ENCODE measurements at regions not wholly inside any gene's neighbourhood (a gene's known extent, or its start where the extent isn't known, plus 50 kb on each side); places are given as distances from the start of the nearest gene placed in this dataset.

DNA sequence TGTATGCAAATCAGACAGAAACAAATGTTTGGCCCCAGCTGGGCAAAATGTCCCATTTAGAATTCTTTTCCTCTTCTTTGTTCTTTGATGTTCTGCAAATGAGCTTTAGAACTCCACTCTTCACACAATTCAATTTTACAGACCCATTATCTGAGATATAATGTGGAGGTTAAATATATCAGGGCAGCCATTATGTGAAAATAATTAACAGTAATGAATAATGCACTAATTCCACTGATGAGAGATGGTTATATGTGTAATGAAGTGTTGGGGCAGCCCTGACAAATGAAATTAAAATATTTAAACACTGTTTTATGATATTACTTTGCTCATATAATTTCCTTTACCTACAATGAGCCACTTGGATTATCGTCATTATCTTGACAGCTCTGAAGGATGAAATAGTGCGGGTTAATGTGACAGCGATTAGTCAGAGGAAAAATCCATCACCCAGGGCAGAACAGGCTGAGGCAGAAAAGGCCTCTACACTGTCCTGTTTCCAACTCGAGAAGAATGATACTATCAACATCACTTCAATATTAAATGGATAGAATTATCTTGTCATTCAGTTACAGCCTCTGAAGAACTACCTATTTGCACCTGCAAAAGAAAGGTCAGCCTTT is 321.1 kb downstream of the RBM26 start:
- DNase-seq (ENCODE audit: low read depth, low spot score): no peak
- no peak for TF ChIP-seq POLR2AphosphoS5 (IDR thresholded peaks at IDR 0.05; ENCODE audit: borderline replicate concordance, low read depth, low read length)
- TF ChIP-seq EZH2 (IDR thresholded peaks at IDR 0.05): no peak
- TF ChIP-seq FOXP2 (optimal IDR thresholded peaks at IDR 0.05; ENCODE audit: control extremely low read depth, extremely low read length, insufficient read depth): no peak
- Histone ChIP-seq H3K36me3 (ENCODE audit: insufficient read depth, low read length) (no peaks in the 10 kb centered on the region), H3K4me3 (no peak overlapping the region), H3K9ac (ENCODE audit: insufficient read length) (no peak overlapping the region), H3K9me3 (ENCODE audit: low read depth, low read length) (no peaks in the 10 kb centered on the region), H3K27ac (no peak overlapping the region)

DNA sequence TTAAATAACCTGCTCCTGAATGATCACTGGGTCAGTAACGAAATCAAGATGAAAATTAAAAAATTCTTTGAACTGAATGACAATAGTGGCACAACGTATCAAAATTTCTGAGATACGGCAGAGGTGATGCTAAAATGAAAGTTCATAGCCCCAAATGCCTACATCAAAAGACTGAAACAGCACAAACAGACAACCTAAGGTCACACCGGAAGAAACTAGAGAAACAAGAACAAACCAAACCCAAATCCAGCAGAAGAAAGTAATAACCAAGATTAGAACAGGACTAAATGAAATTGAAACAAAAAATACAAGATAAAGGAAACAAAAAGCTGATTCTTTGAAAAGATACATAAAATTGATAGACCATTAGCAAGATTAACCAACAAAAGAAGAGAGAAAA is 324.1 kb downstream of the RBM26 start:
- no peak for DNase-seq (ENCODE audit: low read depth, low spot score)

DNA sequence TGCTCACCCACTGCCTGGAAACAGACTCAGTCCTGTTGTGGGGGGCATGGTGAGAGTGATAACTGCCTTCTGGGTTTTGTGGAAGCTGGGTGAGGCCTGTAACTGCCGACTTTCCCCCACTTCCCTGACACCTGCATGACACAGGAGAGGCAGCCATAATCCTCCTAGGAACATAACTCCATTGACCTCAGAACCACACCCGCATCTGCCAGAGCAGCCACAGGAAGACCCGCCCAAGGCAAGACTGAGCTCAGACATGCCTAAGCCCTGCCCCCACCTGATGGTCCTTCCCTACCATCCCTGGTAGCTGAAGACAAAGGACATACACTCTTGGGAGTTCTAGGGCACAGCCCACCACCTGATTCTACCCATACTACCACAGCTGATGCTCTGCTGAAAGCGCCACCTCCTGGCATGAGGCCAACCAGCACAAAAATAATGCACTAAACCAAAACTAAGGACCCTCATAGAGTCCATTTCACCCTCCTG is 326.7 kb downstream of the RBM26 start:
- TF ChIP-seq FOXP2 (optimal IDR thresholded peaks at IDR 0.05; ENCODE audit: control extremely low read depth, extremely low read length, insufficient read depth): no peak
- no peak for TF ChIP-seq EZH2 (IDR thresholded peaks at IDR 0.05)
- TF ChIP-seq POLR2AphosphoS5 (IDR thresholded peaks at IDR 0.05; ENCODE audit: borderline replicate concordance, low read depth, low read length): no peak
- Histone ChIP-seq H3K9ac (ENCODE audit: insufficient read length) (no peak overlapping the region), H3K27ac (no peak overlapping the region), H3K4me3 (no peak overlapping the region), H3K36me3 (ENCODE audit: insufficient read depth, low read length) (no peaks in the 10 kb centered on the region), H3K9me3 (ENCODE audit: low read depth, low read length) (no peaks in the 10 kb centered on the region)
- no peak for DNase-seq (ENCODE audit: low read depth, low spot score)

More for the DNA sequence above, 324.1 kb downstream of the RBM26 start:
- H3K36me3 ChIP-seq (ENCODE audit: insufficient read depth, low read length): no peaks in the 10 kb centered on the region
- no peak for TF ChIP-seq FOXP2 (optimal IDR thresholded peaks at IDR 0.05; ENCODE audit: control extremely low read depth, extremely low read length, insufficient read depth)
- H3K9me3 ChIP-seq (ENCODE audit: low read depth, low read length): no peaks in the 10 kb centered on the region
- H3K27ac ChIP-seq: no peak overlapping the region
- no peak overlapping the region for H3K9ac ChIP-seq (ENCODE audit: insufficient read length)
- H3K4me3 ChIP-seq: no peak overlapping the region

DNA sequence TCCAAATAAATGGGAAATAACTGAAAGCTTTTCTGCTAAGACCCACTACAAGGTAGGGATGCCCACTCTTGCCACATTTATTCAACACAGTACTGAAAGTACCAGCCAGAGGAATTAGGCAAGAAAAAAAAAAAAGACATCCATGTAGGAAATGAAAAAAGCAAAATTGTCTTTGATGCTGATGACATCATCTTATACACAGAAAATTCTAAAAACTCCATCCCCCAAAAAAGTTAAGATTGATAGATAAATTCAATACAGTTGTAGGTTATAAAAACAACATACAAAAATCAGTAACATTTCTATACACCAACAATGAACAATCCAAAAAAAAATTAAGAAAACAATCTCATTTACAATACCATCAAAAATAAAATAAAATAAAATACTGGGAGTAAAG is 330.4 kb downstream of the RBM26 start:
- Histone ChIP-seq H3K9me3 (ENCODE audit: low read depth, low read length) (no peaks in the 10 kb centered on the region), H3K36me3 (ENCODE audit: insufficient read depth, low read length) (no peaks in the 10 kb centered on the region), H3K9ac (ENCODE audit: insufficient read length) (no peak overlapping the region), H3K4me3 (no peak overlapping the region), H3K27ac (no peak overlapping the region)
- TF ChIP-seq POLR2AphosphoS5 (IDR thresholded peaks at IDR 0.05; ENCODE audit: borderline replicate concordance, low read depth, low read length): no peak
- no peak for TF ChIP-seq FOXP2 (optimal IDR thresholded peaks at IDR 0.05; ENCODE audit: control extremely low read depth, extremely low read length, insufficient read depth)
- TF ChIP-seq EZH2 (IDR thresholded peaks at IDR 0.05): no peak
- no peak for DNase-seq (ENCODE audit: low read depth, low spot score)

DNA sequence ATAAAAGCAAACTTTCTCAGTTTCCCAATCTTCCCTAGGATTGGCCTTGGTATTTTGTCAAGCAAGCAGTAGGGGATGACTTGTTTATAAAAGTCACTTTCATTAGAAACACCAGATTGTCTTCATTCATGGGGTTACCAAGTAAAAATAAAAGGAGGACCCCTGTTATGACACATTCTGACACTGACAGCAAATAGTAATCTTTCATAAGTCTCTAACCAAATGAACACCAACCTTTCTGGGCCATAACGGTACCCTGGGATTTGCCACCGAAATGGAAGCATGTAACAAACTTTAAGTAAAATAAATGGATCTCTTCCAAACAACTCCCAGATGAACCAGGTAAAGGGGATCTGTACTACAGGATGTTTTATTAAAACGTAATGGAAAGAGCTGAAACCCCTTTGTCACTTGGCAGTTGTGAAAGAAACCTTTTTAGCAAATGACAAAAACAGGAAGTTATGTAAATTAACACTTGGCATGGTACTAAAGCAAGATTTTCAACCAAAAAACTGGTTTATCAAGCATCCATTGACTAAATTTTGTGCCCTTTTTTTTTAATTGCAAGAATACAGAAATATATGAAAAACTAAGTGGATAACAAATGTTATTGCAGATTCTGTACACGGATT is 335.6 kb downstream of the RBM26 start:
- H3K27ac ChIP-seq: no peak overlapping the region

DNA sequence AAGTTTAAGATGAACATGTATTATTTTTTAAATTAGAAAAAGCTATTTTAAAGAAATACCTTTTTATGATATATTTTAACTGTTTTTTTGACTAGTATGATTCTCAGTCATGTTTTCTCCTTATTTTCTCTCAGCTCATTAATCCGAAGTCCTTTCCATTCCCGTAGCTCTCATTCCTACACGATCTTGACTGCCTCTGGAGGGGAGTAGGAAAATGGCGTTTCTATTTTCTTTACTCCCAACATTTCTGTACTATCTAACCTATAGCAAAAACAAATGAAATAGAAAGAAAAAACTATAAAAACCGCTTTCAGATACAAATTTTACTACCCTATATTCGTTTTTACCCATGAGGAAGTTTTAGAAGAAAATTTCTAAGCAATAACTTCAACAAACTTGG is 343.8 kb downstream of the RBM26 start:
- Histone ChIP-seq H3K9me3 (ENCODE audit: low read depth, low read length) (no peaks in the 10 kb centered on the region), H3K9ac (ENCODE audit: insufficient read length) (no peak overlapping the region), H3K27ac (no peak overlapping the region), H3K36me3 (ENCODE audit: insufficient read depth, low read length) (no peaks in the 10 kb centered on the region), H3K4me3 (no peak overlapping the region)
- TF ChIP-seq FOXP2 (optimal IDR thresholded peaks at IDR 0.05; ENCODE audit: control extremely low read depth, extremely low read length, insufficient read depth): no peak
- no peak for TF ChIP-seq POLR2AphosphoS5 (IDR thresholded peaks at IDR 0.05; ENCODE audit: borderline replicate concordance, low read depth, low read length)
- TF ChIP-seq EZH2 (IDR thresholded peaks at IDR 0.05): no peak
- DNase-seq (ENCODE audit: low read depth, low spot score): no peak

More for the DNA sequence above, 335.6 kb downstream of the RBM26 start:
- Histone ChIP-seq H3K9me3 (ENCODE audit: low read depth, low read length) (no peaks in the 10 kb centered on the region), H3K4me3 (no peak overlapping the region), H3K9ac (ENCODE audit: insufficient read length) (no peak overlapping the region), H3K36me3 (ENCODE audit: insufficient read depth, low read length) (no peaks in the 10 kb centered on the region)
- no peak for DNase-seq (ENCODE audit: low read depth, low spot score)
- no peak for TF ChIP-seq FOXP2 (optimal IDR thresholded peaks at IDR 0.05; ENCODE audit: control extremely low read depth, extremely low read length, insufficient read depth)

DNA sequence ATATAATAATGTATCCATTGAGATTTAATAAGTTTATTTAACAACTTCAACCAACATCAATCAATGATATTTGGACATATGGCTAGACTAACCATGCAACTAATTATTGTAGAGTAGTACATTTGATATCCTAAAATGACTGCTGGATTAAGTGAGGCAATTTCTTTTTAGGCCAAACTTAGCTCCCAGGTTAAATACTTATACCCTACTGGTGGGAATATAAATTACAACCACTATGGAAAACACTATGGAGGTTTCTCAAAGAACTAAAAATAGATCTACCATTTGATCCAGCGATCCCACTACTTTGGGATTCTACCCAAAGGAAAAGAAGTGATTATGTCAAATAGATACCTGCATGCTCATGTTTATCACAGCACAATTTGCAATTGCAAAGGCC is 345.8 kb downstream of the RBM26 start:
- TF ChIP-seq EZH2 (IDR thresholded peaks at IDR 0.05) (no peak), POLR2AphosphoS5 (IDR thresholded peaks at IDR 0.05; ENCODE audit: borderline replicate concordance, low read depth, low read length) (no peak), FOXP2 (optimal IDR thresholded peaks at IDR 0.05; ENCODE audit: control extremely low read depth, extremely low read length, insufficient read depth) (no peak)
- Histone ChIP-seq H3K9ac (ENCODE audit: insufficient read length) (no peak overlapping the region), H3K27ac (no peak overlapping the region), H3K4me3 (no peak overlapping the region), H3K36me3 (ENCODE audit: insufficient read depth, low read length) (no peaks in the 10 kb centered on the region), H3K9me3 (ENCODE audit: low read depth, low read length) (no peaks in the 10 kb centered on the region)
- no peak for DNase-seq (ENCODE audit: low read depth, low spot score)

DNA sequence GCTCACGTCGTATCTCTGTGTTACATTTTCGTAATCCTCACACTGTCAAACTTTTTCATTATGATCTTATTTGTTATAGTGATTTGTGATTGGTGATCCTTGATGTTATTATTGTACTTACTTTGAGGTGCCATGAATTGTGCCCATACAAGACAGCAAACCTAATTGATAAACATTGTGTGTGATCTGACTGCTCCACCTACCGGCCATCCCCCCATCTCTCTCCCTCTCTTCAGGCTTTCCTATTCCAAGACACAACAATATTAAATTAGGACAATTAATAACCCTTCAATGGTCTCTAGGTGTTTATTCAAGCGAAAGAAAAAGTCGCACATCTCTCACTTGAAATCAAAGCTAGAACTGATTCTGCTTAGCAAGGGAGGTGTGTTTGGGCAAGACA is 349.3 kb downstream of the RBM26 start:
- no peaks in the 10 kb centered on the region for H3K36me3 ChIP-seq (ENCODE audit: insufficient read depth, low read length)
- DNase-seq (ENCODE audit: low read depth, low spot score): no peak
- H3K9me3 ChIP-seq (ENCODE audit: low read depth, low read length): no peaks in the 10 kb centered on the region
- no peak overlapping the region for H3K27ac ChIP-seq
- no peak overlapping the region for H3K4me3 ChIP-seq
- no peak for TF ChIP-seq POLR2AphosphoS5 (IDR thresholded peaks at IDR 0.05; ENCODE audit: borderline replicate concordance, low read depth, low read length)
- H3K9ac ChIP-seq (ENCODE audit: insufficient read length): no peak overlapping the region

DNA sequence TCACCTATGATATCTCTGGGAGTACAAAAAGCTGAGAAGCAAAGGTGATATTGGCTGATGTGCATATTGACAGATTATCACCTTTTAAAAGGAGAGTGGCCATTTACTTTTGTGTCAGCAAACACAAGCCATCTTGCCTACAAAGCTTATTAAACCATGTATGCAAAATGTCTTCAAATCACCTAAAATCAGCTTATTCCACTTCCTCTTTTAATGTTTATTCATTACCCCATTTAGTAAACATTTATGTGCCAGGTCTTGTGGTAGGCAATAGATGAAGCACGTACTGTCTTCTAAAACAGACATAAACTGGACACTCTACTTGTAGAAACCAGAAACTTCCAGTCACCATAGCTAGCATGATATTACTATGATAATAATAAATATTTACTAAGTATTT is 354.6 kb downstream of the RBM26 start:
- Histone ChIP-seq H3K9ac (ENCODE audit: insufficient read length) (no peak overlapping the region), H3K36me3 (ENCODE audit: insufficient read depth, low read length) (no peaks in the 10 kb centered on the region), H3K4me3 (no peak overlapping the region), H3K9me3 (ENCODE audit: low read depth, low read length) (no peaks in the 10 kb centered on the region), H3K27ac (no peak overlapping the region)
- no peak for DNase-seq (ENCODE audit: low read depth, low spot score)
- TF ChIP-seq FOXP2 (optimal IDR thresholded peaks at IDR 0.05; ENCODE audit: control extremely low read depth, extremely low read length, insufficient read depth) (no peak), POLR2AphosphoS5 (IDR thresholded peaks at IDR 0.05; ENCODE audit: borderline replicate concordance, low read depth, low read length) (no peak), EZH2 (IDR thresholded peaks at IDR 0.05) (no peak)
